Gastroesophageal sphincter (tissue), 4 donors: ENCODE measurements at regions not wholly inside any gene's neighbourhood (a gene's known extent, or its start where the extent isn't known, plus 50 kb on each side); places are given as distances from the start of the nearest gene placed in this dataset.

Experiments
- ATAC-seq: fragments of 150-250 bp; one replicate; pipeline ENCODE4 v1.9.1; 2016; ENCODE audit warnings: mild to moderate bottlenecking, moderate library complexity
- H3K27ac ChIP-seq, 4 donors: fragments of 200-600 bp; sonication (generic) in 3 of 4; 1 replicate in 3 of 4; 2 replicates in 1 of 4; pipeline ENCODE4 v1.5.1; 2016 to 2019
- H3K27me3 ChIP-seq: fragments of 200-600 bp; sonication (generic); one replicate; pipeline ENCODE4 v1.5.1; 2019
- H3K36me3 ChIP-seq, 2 donors: fragments of 200-600 bp; sonication (generic); one replicate each; pipeline ENCODE4 v1.5.1; 2019; ENCODE audit warnings: control low read depth in 1 of 2
- H3K4me1 ChIP-seq, 3 donors: fragments of 200-600 bp; sonication (generic); 1 replicate in 2 of 3; 2 replicates in 1 of 3; pipeline ENCODE4 v1.5.1; 2016 to 2019; ENCODE audit warnings: control low read depth in 2 of 3
- H3K4me3 ChIP-seq, 2 donors: fragments of 200-600 bp; sonication (generic); one replicate each; pipeline ENCODE4 v1.5.1; 2019; ENCODE audit warnings: mild to moderate bottlenecking in 1 of 2, moderate library complexity in 1 of 2
- H3K9me3 ChIP-seq, 3 donors: fragments of 200-600 bp; sonication (generic); one replicate each; pipeline ENCODE4 v1.5.1; 2017 to 2019; ENCODE audit warnings: control low read depth in 2 of 3
- EP300 ChIP-seq: sonication (generic); formaldehyde crosslinking; IDR thresholded peaks from one replicate; pipeline ENCODE4 v1.6.1; 2017; ENCODE audit warnings: antibody characterized with exemption, mild to moderate bottlenecking
- POLR2A ChIP-seq, 2 donors: fragments of 450-650 bp; IDR thresholded peaks; one replicate each; pipeline ENCODE4 v1.6.1; 2017; ENCODE audit warnings: antibody characterized with exemption in 2 of 2, mild to moderate bottlenecking in 2 of 2, moderate library complexity in 1 of 2
- POLR2AphosphoS5 ChIP-seq: sonication (generic); formaldehyde crosslinking; IDR thresholded peaks from one replicate; pipeline ENCODE4 v1.6.1; 2017; ENCODE audit warnings: antibody characterized with exemption
- WGBS, 2 donors: methylation state at CpG; one replicate each; pipeline ENCODE4 v1.1.5; 2018; ENCODE audit warnings: low coverage in 1 of 2; 5-methylcytosine and 5-hydroxymethylcytosine counted together
- TF ChIP-seq, protein P1 (sequence below), 4 experiments: fragments of 200-600 bp in 2 of 4; fragments of 450-650 bp in 2 of 4; sonication (generic) in 1 of 4; IDR thresholded peaks; one replicate each; pipeline ENCODE4 v1.5.1; 2017 to 2019; ENCODE audit warnings: antibody characterized with exemption in 4 of 4, mild to moderate bottlenecking in 2 of 4, moderate library complexity in 2 of 4

- Histone ChIP-seq H3K4me1 (no peaks in the 10 kb centered on the region), H3K27me3 (no peaks in the 10 kb centered on the region), H3K27ac (no peak overlapping the region), H3K4me3 (no peak overlapping the region), H3K9me3 (no peaks in the 10 kb centered on the region), H3K36me3 (no peaks in the 10 kb centered on the region)
- TF ChIP-seq, protein P1, sequence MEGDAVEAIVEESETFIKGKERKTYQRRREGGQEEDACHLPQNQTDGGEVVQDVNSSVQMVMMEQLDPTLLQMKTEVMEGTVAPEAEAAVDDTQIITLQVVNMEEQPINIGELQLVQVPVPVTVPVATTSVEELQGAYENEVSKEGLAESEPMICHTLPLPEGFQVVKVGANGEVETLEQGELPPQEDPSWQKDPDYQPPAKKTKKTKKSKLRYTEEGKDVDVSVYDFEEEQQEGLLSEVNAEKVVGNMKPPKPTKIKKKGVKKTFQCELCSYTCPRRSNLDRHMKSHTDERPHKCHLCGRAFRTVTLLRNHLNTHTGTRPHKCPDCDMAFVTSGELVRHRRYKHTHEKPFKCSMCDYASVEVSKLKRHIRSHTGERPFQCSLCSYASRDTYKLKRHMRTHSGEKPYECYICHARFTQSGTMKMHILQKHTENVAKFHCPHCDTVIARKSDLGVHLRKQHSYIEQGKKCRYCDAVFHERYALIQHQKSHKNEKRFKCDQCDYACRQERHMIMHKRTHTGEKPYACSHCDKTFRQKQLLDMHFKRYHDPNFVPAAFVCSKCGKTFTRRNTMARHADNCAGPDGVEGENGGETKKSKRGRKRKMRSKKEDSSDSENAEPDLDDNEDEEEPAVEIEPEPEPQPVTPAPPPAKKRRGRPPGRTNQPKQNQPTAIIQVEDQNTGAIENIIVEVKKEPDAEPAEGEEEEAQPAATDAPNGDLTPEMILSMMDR (IDR thresholded peaks at IDR 0.05), result no peak
- TF ChIP-seq POLR2AphosphoS5 (no peak), POLR2A (IDR thresholded peaks at IDR 0.05) (no peak), EP300 (no peak)
- no peak for ATAC-seq
- WGBS, 2 donors, result 57 to 83% methylated on average over 2 of the region's 2 CpGs
Measured at GRCh38 chr4:138070816-138071215, 171.3 kb downstream of the SLC7A11 start.

DNA sequence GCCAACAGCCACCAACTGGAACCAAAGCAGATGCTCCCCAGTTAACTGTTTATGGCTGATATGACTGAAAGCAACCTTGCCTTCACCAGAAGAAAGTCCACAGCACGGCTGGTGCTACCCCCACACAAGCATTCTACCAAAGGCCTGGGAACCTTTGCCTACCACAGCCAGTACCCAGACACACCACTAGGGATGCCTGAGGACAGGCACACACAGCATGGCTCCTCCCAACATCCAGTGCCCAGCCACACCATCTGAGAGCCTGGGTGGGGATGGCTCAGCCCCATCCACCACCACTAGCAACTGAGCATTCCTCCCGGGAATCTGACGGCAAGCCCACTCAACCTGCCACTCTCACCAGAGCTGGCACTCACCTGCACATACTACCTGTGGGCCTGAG is 178.6 kb downstream of the SLC7A11 start:
- Histone ChIP-seq H3K4me1 (no peaks in the 10 kb centered on the region), H3K27ac (no peak overlapping the region), H3K27me3 (no peaks in the 10 kb centered on the region), H3K4me3 (no peak overlapping the region), H3K9me3 (no peaks in the 10 kb centered on the region), H3K36me3 (no peaks in the 10 kb centered on the region)
- ATAC-seq, result no peak
- 90 to 100% methylated on average over 2 of the region's 3 CpGs for WGBS, 2 donors
- TF ChIP-seq POLR2A (IDR thresholded peaks at IDR 0.05) (no peak), EP300 (no peak), POLR2AphosphoS5 (no peak)
- TF ChIP-seq, protein P1 (IDR thresholded peaks at IDR 0.05), result no peak

GRCh38 chr4:138062929-138063328 is 179.2 kb downstream of the SLC7A11 start:
- Histone ChIP-seq H3K36me3 (no peaks in the 10 kb centered on the region), H3K4me1 (no peaks in the 10 kb centered on the region), H3K27me3 (no peaks in the 10 kb centered on the region), H3K27ac (no peak overlapping the region), H3K4me3 (no peak overlapping the region), H3K9me3 (no peaks in the 10 kb centered on the region)
- no peak for TF ChIP-seq EP300
- TF ChIP-seq POLR2AphosphoS5, result no peak
- TF ChIP-seq, protein P1 (IDR thresholded peaks at IDR 0.05), result no peak
- TF ChIP-seq POLR2A (IDR thresholded peaks at IDR 0.05), result no peak
- 85 to 100% methylated on average over 1 to 2 of the region's 2 CpGs for WGBS, 2 donors
- no peak for ATAC-seq

DNA sequence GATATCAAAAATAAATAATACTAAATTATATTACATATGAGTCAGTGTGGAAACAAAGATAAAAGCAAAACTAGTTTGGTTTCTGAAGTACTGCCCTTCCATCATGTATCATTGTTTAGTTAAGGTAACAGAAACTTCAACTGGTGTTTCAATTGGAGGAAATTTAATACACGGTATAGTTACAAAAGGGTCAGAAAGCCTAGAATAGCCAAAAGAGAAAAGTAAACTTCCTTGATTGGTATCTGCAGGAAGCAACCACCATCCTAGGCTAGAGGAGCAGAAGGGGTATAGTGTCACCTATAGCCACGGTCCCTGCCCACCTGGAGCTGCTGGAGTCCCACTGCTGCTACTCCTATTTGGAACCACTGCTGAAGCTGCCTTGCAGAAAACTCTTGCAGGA is 185.6 kb downstream of the SLC7A11 start:
- no peaks in the 10 kb centered on the region for H3K9me3 ChIP-seq
- ATAC-seq, result no peak
- WGBS, 2 donors, result 67 to 75% methylated on average over 1 to 2 of the region's 2 CpGs
- TF ChIP-seq, protein P1 (IDR thresholded peaks at IDR 0.05), result no peak
- TF ChIP-seq EP300 (no peak), POLR2A (IDR thresholded peaks at IDR 0.05) (no peak)
- H3K27me3 ChIP-seq, result no peaks in the 10 kb centered on the region
- H3K27ac ChIP-seq, result no peak overlapping the region
- H3K36me3 ChIP-seq, result no peaks in the 10 kb centered on the region
- H3K4me1 ChIP-seq, result peaks cover 0 to 12% (median 3%) of the 10 kb centered on the region in 3 donors
- no peak overlapping the region for H3K4me3 ChIP-seq

DNA sequence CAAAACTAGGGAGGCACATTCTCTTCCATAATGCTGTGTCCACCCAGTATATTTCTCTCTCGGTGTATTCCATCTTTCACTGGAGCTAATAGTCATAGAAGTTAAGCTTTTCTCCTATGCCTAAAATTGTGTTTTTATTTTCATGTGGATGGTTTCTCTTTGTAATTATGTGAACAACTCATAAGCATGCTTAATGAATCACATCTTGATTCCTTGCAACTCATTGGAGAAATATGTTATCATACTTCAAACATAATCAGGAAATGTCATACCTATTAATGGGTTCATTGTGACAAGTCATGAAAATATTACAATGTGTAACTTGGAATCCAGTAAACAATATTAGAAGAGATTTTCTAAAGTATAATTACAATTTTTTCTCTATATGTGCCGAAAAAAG is 186.3 kb downstream of the SLC7A11 start:
- no peak for TF ChIP-seq POLR2AphosphoS5
- no peak for TF ChIP-seq POLR2A (IDR thresholded peaks at IDR 0.05)
- no peak for TF ChIP-seq EP300
- TF ChIP-seq, protein P1 (IDR thresholded peaks at IDR 0.05), result no peak
- H3K36me3 ChIP-seq, result no peaks in the 10 kb centered on the region
- no peak for ATAC-seq
- no peaks in the 10 kb centered on the region for H3K9me3 ChIP-seq
- WGBS, 2 donors, result 75 to 93% methylated on average over 2 of the region's 2 CpGs
- H3K4me1 ChIP-seq, result peaks cover 0 to 12% (median 3%) of the 10 kb centered on the region in 3 donors
- no peak overlapping the region for H3K4me3 ChIP-seq
- no peak overlapping the region for H3K27ac ChIP-seq
- no peaks in the 10 kb centered on the region for H3K27me3 ChIP-seq
